ENCODE measurements at regions not wholly inside any gene's neighbourhood (a gene's known extent, or its start where the extent isn't known, plus 50 kb on each side); places are given as distances from the start of the nearest gene placed in this dataset.

GRCh38 chr4:116733370-116733769 is 352.0 kb downstream of the TRAM1L1 start:
- TF ChIP-seq CTCF (conservative IDR thresholded peaks at IDR 0.05; ENCODE audit: low read length) (no peak), EZH2phosphoT487 (IDR thresholded peaks at IDR 0.05; ENCODE audit: borderline replicate concordance) (no peak)
